ENCODE measurements at regions not wholly inside any gene's neighbourhood (a gene's known extent, or its start where the extent isn't known, plus 50 kb on each side); places are given as distances from the start of the nearest gene placed in this dataset.

DNA sequence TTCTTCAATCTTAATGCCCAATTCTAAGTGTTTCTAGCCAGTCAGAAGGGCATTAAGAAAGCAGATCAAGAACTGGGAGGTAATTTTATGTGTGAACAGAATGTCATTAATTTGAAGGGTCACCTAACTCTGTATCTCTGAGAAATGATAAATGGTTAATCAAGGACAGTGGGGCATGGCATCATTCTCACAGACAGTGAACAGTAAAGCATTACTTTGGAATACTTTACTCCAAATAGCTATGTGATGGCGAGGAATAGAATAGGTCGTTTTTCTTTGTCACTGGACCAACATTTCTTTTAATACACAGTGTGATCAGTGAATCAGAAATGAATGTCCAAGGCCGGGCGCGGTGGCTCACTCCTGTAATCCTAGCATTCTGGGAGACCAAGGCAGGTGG is 166.1 kb upstream of the KRR1 start:
- DNase-seq, result no peak
- no peak overlapping the region for H3K4me3 Mint-ChIP-seq (ENCODE audit: unreplicated experiment)
- no peak overlapping the region for H3K4me3 ChIP-seq (ENCODE audit: low read depth, low read length)
- no peaks in the 10 kb centered on the region for H3K27me3 Mint-ChIP-seq (ENCODE audit: insufficient read depth, unreplicated experiment)
- no peaks in the 10 kb centered on the region for H3K36me3 Mint-ChIP-seq (ENCODE audit: insufficient read depth, unreplicated experiment)
- no peaks in the 10 kb centered on the region for H3K4me1 Mint-ChIP-seq (ENCODE audit: low read depth, unreplicated experiment)
- H3K27me3 ChIP-seq (replicated peaks; ENCODE audit: control insufficient read depth, insufficient read depth, low read length), result no peaks in the 10 kb centered on the region
- no peaks in the 10 kb centered on the region for H3K9me3 Mint-ChIP-seq (ENCODE audit: unreplicated experiment)
- no peaks in the 10 kb centered on the region for H3K4me1 ChIP-seq
- BruUV-seq (replicated peaks), result no TSS peak
- no peak for TF ChIP-seq CTCF (IDR thresholded peaks at IDR 0.05; ENCODE audit: insufficient read depth in 1 of 2, low read depth in 1 of 2, low read length in 1 of 2, severe bottlenecking in 1 of 2, unreplicated experiment in 1 of 2)
- intact Hi-C loops (cut with micrococcal nuclease; ENCODE audit: unreplicated experiment), result no loop called here
- peaks cover 4% of the 10 kb centered on the region; the same call in 1 of the 2 replicates for H3K9me3 ChIP-seq
- CTCF ChIA-PET, result no interaction called here
- H3K36me3 ChIP-seq (ENCODE audit: control insufficient read depth, insufficient read depth, low read length), result no peaks in the 10 kb centered on the region
- no peak overlapping the region for H3K27ac Mint-ChIP-seq (ENCODE audit: unreplicated experiment)
- POLR2A ChIA-PET, result no interaction called here

DNA sequence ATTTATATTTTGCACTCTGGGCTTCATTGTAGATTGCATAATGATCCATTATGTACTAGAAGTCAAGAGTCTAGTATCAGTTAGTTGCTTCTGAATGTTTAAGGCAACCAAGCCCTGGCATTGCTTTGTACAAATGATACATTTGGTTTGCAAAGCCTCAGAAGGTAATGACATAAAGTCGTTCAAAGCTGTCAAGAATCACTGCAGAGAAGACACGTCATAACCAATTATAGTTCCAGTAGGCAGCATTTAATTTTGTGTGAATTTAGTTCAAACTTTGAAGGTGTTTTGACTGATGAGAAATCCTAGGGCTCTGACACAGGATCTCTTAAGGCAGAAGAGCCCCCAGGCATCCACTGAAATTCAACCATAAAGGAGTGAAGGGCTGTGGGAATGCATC is 163.0 kb upstream of the KRR1 start:
- CTCF ChIA-PET, result no interaction called here
- no peak overlapping the region for H3K27ac Mint-ChIP-seq (ENCODE audit: unreplicated experiment)

GRCh38 chr12:75672200-75672599 is 160.8 kb upstream of the KRR1 start:
- no peak for DNase-seq
- Mint-ChIP-seq H3K27ac (ENCODE audit: unreplicated experiment) (no peak overlapping the region), H3K36me3 (ENCODE audit: insufficient read depth, unreplicated experiment) (no peaks in the 10 kb centered on the region), H3K27me3 (ENCODE audit: insufficient read depth, unreplicated experiment) (no peaks in the 10 kb centered on the region), H3K4me1 (ENCODE audit: low read depth, unreplicated experiment) (peaks cover 7% of the 10 kb centered on the region), H3K4me3 (ENCODE audit: unreplicated experiment) (no peak overlapping the region), H3K9me3 (ENCODE audit: unreplicated experiment) (no peaks in the 10 kb centered on the region)
- ChIA-PET POLR2A (no interaction called here), CTCF (no interaction called here)
- Histone ChIP-seq H3K36me3 (ENCODE audit: control insufficient read depth, insufficient read depth, low read length) (no peaks in the 10 kb centered on the region), H3K4me1 (peaks cover 10% of the 10 kb centered on the region), H3K9me3 (no peaks in the 10 kb centered on the region), H3K4me3 (ENCODE audit: low read depth, low read length) (no peak overlapping the region), H3K27me3 (replicated peaks; ENCODE audit: control insufficient read depth, insufficient read depth, low read length) (no peaks in the 10 kb centered on the region)
- intact Hi-C loops (cut with micrococcal nuclease; ENCODE audit: unreplicated experiment), result no loop called here
- TF ChIP-seq CTCF (IDR thresholded peaks at IDR 0.05; ENCODE audit: insufficient read depth in 1 of 2, low read depth in 1 of 2, low read length in 1 of 2, severe bottlenecking in 1 of 2, unreplicated experiment in 1 of 2), result no peak
- no TSS peak for BruUV-seq (replicated peaks)

More for the DNA sequence above, 163.0 kb upstream of the KRR1 start:
- no peaks in the 10 kb centered on the region for H3K9me3 ChIP-seq
- DNase-seq, result no peak
- no peaks in the 10 kb centered on the region for H3K4me1 ChIP-seq
- H3K36me3 Mint-ChIP-seq (ENCODE audit: insufficient read depth, unreplicated experiment), result no peaks in the 10 kb centered on the region
- H3K36me3 ChIP-seq (ENCODE audit: control insufficient read depth, insufficient read depth, low read length), result no peaks in the 10 kb centered on the region
- H3K27me3 ChIP-seq (replicated peaks; ENCODE audit: control insufficient read depth, insufficient read depth, low read length), result no peaks in the 10 kb centered on the region
- H3K9me3 Mint-ChIP-seq (ENCODE audit: unreplicated experiment), result no peaks in the 10 kb centered on the region
- no peak overlapping the region for H3K4me3 Mint-ChIP-seq (ENCODE audit: unreplicated experiment)
- POLR2A ChIA-PET, result no interaction called here
- no peak overlapping the region for H3K4me3 ChIP-seq (ENCODE audit: low read depth, low read length)
- no peak for TF ChIP-seq CTCF (IDR thresholded peaks at IDR 0.05; ENCODE audit: insufficient read depth in 1 of 2, low read depth in 1 of 2, low read length in 1 of 2, severe bottlenecking in 1 of 2, unreplicated experiment in 1 of 2)
- no TSS peak for BruUV-seq (replicated peaks)
- H3K4me1 Mint-ChIP-seq (ENCODE audit: low read depth, unreplicated experiment), result no peaks in the 10 kb centered on the region
- intact Hi-C loops (cut with micrococcal nuclease; ENCODE audit: unreplicated experiment), result no loop called here
- H3K27me3 Mint-ChIP-seq (ENCODE audit: insufficient read depth, unreplicated experiment), result no peaks in the 10 kb centered on the region
